ENCODE measurements at regions not wholly inside any gene's neighbourhood (a gene's known extent, or its start where the extent isn't known, plus 50 kb on each side); places are given as distances from the start of the nearest gene placed in this dataset.

DNA sequence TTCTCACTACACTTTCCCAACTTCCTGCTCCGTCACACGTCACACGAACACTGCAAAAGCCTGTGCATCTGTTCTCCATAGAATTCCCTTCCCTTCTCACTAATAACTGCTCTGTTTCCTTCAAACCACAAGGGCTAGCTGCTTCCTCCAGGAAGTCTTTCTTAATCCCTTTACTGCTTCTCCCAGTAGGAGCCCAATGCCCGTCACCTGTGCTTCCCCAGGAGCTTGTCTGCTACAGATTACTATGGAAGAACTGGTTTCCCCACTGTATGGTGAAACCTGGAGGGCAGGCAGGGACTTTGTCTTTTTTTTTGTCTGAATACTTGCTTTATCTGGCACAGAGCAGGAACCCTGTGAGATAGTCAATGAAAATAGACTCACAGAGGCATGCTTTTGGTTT is 444.7 kb upstream of the MAP3K7 start:
- TF ChIP-seq, protein P1, sequence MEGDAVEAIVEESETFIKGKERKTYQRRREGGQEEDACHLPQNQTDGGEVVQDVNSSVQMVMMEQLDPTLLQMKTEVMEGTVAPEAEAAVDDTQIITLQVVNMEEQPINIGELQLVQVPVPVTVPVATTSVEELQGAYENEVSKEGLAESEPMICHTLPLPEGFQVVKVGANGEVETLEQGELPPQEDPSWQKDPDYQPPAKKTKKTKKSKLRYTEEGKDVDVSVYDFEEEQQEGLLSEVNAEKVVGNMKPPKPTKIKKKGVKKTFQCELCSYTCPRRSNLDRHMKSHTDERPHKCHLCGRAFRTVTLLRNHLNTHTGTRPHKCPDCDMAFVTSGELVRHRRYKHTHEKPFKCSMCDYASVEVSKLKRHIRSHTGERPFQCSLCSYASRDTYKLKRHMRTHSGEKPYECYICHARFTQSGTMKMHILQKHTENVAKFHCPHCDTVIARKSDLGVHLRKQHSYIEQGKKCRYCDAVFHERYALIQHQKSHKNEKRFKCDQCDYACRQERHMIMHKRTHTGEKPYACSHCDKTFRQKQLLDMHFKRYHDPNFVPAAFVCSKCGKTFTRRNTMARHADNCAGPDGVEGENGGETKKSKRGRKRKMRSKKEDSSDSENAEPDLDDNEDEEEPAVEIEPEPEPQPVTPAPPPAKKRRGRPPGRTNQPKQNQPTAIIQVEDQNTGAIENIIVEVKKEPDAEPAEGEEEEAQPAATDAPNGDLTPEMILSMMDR (conservative IDR thresholded peaks at IDR 0.05), result no peak
- no peak for TF ChIP-seq EZH2 (IDR thresholded peaks at IDR 0.05; ENCODE audit: low read depth)
